ENCODE measurements at regions not wholly inside any gene's neighbourhood (a gene's known extent, or its start where the extent isn't known, plus 50 kb on each side); places are given as distances from the start of the nearest gene placed in this dataset.
"Not testable (repeated sequence)": the region's sequence is repeated elsewhere in the genome, so short reads cannot be mapped to it uniquely, and the experiment has no call there.

DNA sequence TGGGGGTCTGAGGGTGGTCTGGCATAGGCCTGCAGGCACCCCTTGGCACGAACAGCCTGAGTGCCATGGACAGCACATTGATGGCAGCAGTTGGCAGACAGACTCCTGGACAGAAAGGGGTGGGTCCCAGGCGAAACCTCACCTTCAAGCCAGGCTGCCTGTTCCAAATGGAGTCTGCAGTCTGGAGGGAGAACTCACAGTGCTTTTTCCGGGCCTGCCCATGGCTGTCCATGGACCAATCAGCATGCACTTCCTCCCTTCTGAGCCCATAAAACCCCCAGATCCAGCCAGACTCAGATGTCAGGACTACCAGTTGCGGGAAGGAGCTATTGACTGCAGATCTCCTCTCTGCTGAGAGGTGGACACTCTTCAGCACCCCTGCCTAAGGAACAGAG lies 694.6 kb upstream of the ACVR2A start:
- Histone ChIP-seq H3K27me3 (ENCODE audit: control insufficient read depth, insufficient read depth, low read length) (no peaks in the 10 kb centered on the region), H3K4me1 (ENCODE audit: control insufficient read depth in 2 of 3, insufficient read depth in 2 of 3, low read depth in 1 of 3, low read length in 3 of 3) (no peaks in the 10 kb centered on the region), H3K4me3 (ENCODE audit: low read length in 3 of 3) (no peak overlapping the region), H3K27ac (ENCODE audit: low read depth in 2 of 2, low read length in 2 of 2) (no peak overlapping the region), H3K9ac (ENCODE audit: low read length in 3 of 3) (no peak overlapping the region), H3K36me3 (ENCODE audit: control insufficient read depth in 2 of 3, insufficient read depth in 3 of 3, low read length in 3 of 3) (no peaks in the 10 kb centered on the region), H3K9me3 (ENCODE audit: control insufficient read depth in 2 of 3, insufficient read depth in 1 of 3, low read length in 3 of 3) (no peaks in the 10 kb centered on the region)
- TF ChIP-seq CTCF (IDR thresholded peaks at IDR 0.05; ENCODE audit: borderline replicate concordance, extremely low read depth, insufficient read depth): no peak
- intact Hi-C loops (cut with DNase I): no loop called here
- no peak for FAIRE-seq
- DNase-seq: peak in 1 of 5 donors; percentile 39

DNA sequence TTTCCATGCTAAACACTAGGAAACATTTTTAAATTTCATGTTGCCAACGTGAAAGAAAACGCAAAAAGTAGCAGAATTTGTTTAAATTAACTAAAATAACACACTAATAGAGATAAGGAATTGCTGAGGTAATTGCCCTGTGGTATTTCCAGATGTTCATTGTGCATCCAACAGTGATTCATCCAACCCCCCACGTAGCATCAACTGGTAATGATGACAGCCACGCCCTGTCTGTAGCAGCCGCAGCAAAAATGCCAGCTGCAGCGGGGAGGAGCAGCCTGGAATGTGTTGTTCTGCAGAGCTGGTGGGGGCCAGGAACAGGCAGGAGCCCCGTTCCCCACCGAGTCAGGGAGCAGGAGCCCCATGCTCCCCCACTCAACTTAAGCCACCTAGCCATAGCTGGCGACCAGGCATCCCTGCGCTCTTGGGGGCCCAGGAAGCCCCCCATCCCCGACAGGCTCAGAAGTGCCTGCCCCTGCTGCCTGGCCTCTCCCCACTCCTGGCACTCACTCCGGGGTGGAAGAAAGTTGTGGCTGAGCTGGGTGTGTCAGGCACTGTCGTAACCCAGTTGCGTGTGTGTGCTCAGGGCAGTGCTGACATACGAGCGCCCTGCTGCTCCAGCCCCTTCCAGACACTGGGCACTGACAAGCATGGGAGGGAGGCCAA lies 695.1 kb upstream of the ACVR2A start:
- no peaks in the 10 kb centered on the region for H3K36me3 ChIP-seq (ENCODE audit: control insufficient read depth in 2 of 3, insufficient read depth in 3 of 3, low read length in 3 of 3)
- H3K4me3 ChIP-seq (ENCODE audit: low read length in 3 of 3): no peak overlapping the region
- intact Hi-C loops (cut with DNase I): no loop called here
- no peaks in the 10 kb centered on the region for H3K27me3 ChIP-seq (ENCODE audit: control insufficient read depth, insufficient read depth, low read length)
- H3K9me3 ChIP-seq (ENCODE audit: control insufficient read depth in 2 of 3, insufficient read depth in 1 of 3, low read length in 3 of 3): no peaks in the 10 kb centered on the region
- DNase-seq (peak in 1 of 5 donors; percentile 63), FAIRE-seq (no peak)
- H3K27ac ChIP-seq (ENCODE audit: low read depth in 2 of 2, low read length in 2 of 2): no peak overlapping the region
- no peak overlapping the region for H3K9ac ChIP-seq (ENCODE audit: low read length in 3 of 3)
- no peak for TF ChIP-seq CTCF (IDR thresholded peaks at IDR 0.05; ENCODE audit: borderline replicate concordance, extremely low read depth, insufficient read depth)
- H3K4me1 ChIP-seq (ENCODE audit: control insufficient read depth in 2 of 3, insufficient read depth in 2 of 3, low read depth in 1 of 3, low read length in 3 of 3): no peaks in the 10 kb centered on the region

DNA sequence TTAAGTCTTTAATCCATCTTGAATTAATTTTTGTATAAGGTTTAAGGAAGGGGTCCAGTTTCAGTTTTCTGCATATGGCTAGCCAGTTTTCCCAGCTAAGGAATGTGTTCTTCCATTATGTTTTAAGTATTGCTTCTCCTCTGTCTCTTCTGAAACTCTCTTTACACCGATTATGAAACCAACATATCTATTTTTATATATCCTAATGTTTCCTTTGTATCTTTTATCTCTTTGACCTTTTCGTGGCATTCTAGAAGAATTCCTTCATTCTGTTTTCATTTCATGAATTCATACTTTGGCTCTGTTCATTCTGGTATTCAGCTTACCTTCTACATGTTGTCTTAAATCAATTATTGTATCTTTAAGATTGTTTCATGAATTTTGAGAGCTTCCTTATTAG lies 697.0 kb upstream of the ACVR2A start:
- no peak for DNase-seq
- no peaks in the 10 kb centered on the region for H3K36me3 ChIP-seq (ENCODE audit: control insufficient read depth in 2 of 3, insufficient read depth in 3 of 3, low read length in 3 of 3)
- FAIRE-seq: no peak
- H3K9me3 ChIP-seq (ENCODE audit: control insufficient read depth in 2 of 3, insufficient read depth in 1 of 3, low read length in 3 of 3): no peaks in the 10 kb centered on the region
- H3K27me3 ChIP-seq (ENCODE audit: control insufficient read depth, insufficient read depth, low read length): no peaks in the 10 kb centered on the region
- no peak overlapping the region for H3K27ac ChIP-seq (ENCODE audit: low read depth in 2 of 2, low read length in 2 of 2)
- H3K9ac ChIP-seq (ENCODE audit: low read length in 3 of 3): no peak overlapping the region
- no peaks in the 10 kb centered on the region for H3K4me1 ChIP-seq (ENCODE audit: control insufficient read depth in 2 of 3, insufficient read depth in 2 of 3, low read depth in 1 of 3, low read length in 3 of 3)
- TF ChIP-seq CTCF (IDR thresholded peaks at IDR 0.05; ENCODE audit: borderline replicate concordance, extremely low read depth, insufficient read depth): no peak
- H3K4me3 ChIP-seq (ENCODE audit: low read length in 3 of 3): no peak overlapping the region
- intact Hi-C loops (cut with DNase I): no loop called here

DNA sequence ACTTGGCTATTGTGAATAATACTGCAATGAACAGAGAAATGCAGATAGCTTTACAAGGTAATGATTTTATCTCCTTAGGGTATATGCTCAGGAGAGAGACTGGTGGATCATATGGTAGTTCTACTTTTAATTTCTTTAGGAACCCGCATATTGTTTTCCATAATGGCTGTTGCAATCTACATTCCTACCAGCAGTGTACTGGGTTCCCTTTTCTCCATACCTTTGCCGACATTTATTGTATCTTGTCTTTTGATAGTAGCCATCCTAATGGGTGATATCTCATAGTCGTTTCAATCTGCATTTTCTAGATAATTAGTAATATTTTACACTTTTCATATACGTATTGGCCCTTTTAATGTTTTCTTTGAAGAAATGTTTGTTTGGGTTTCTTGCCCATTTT lies 702.9 kb upstream of the ACVR2A start:
- H3K9me3 ChIP-seq (ENCODE audit: control insufficient read depth in 2 of 3, insufficient read depth in 1 of 3, low read length in 3 of 3): no peaks in the 10 kb centered on the region
- no peaks in the 10 kb centered on the region for H3K4me1 ChIP-seq (ENCODE audit: control insufficient read depth in 2 of 3, insufficient read depth in 2 of 3, low read depth in 1 of 3, low read length in 3 of 3)
- H3K36me3 ChIP-seq (ENCODE audit: control insufficient read depth in 2 of 3, insufficient read depth in 3 of 3, low read length in 3 of 3): no peaks in the 10 kb centered on the region
- no peak overlapping the region for H3K4me3 ChIP-seq (ENCODE audit: low read length in 3 of 3)
- FAIRE-seq (no peak), DNase-seq (no peak)
- H3K27me3 ChIP-seq (ENCODE audit: control insufficient read depth, insufficient read depth, low read length): no peaks in the 10 kb centered on the region
- H3K9ac ChIP-seq (ENCODE audit: low read length in 3 of 3): no peak overlapping the region
- H3K27ac ChIP-seq (ENCODE audit: low read depth in 2 of 2, low read length in 2 of 2): no peak overlapping the region
- intact Hi-C loops (cut with DNase I): no loop called here
- TF ChIP-seq CTCF (IDR thresholded peaks at IDR 0.05; ENCODE audit: borderline replicate concordance, extremely low read depth, insufficient read depth): no peak

DNA sequence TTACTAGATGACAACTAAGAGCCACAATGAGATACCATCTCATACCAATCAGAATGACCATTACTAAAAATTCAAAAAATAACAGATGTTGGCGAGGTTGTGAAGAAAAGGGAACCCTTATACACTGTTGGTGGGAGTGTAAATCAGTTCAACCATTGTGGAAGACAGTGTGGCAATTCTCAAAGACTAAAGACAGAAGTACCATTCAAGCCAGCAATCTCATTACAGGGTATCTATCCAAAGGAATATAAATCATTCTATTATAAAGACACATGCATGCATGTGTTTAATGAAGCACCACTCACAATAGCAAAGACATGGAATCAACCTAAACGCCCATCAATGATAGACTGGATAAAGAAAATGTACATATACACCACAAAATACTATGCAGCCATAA lies 705.1 kb upstream of the ACVR2A start:
- H3K9me3 ChIP-seq (ENCODE audit: control insufficient read depth in 2 of 3, insufficient read depth in 1 of 3, low read length in 3 of 3); H3K9ac ChIP-seq (ENCODE audit: low read length in 3 of 3); H3K4me3 ChIP-seq (ENCODE audit: low read length in 3 of 3); H3K4me1 ChIP-seq (ENCODE audit: control insufficient read depth in 2 of 3, insufficient read depth in 2 of 3, low read depth in 1 of 3, low read length in 3 of 3); H3K36me3 ChIP-seq (ENCODE audit: control insufficient read depth in 2 of 3, insufficient read depth in 3 of 3, low read length in 3 of 3); H3K27me3 ChIP-seq (ENCODE audit: control insufficient read depth, insufficient read depth, low read length); DNase-seq; FAIRE-seq; intact Hi-C loops (cut with DNase I); H3K27ac ChIP-seq (ENCODE audit: low read depth in 2 of 2, low read length in 2 of 2): not testable (repeated sequence)

Data from kidney (tissue), 13 donors.